Stomach (tissue), 8 donors: ENCODE measurements at regions not wholly inside any gene's neighbourhood (a gene's known extent, or its start where the extent isn't known, plus 50 kb on each side); places are given as distances from the start of the nearest gene placed in this dataset.

Experiments
- DNase-seq, 2 donors: peaks; one replicate each; pipeline versions ENCODE4 v3.0.0 to v3.0.0-alpha.2; 2013 to 2019
- H3K27ac ChIP-seq, 5 donors: fragments of 200-600 bp in 4 of 5; sonication (generic) in 4 of 5; one replicate each; pipeline ENCODE4 v1.5.1; 2013 to 2019; ENCODE audit warnings: mild to moderate bottlenecking in 1 of 5, moderate library complexity in 1 of 5
- H3K27me3 ChIP-seq, 3 donors: fragments of 200-600 bp; sonication (generic); one replicate each; pipeline ENCODE4 v1.5.1; 2017 to 2019; ENCODE audit warnings: mixed run types in 1 of 3
- H3K36me3 ChIP-seq, 4 donors: fragments of 200-600 bp; sonication (generic); 1 replicate in 3 of 4; 2 replicates in 1 of 4; pipeline ENCODE4 v1.5.1; 2016 to 2019
- H3K4me1 ChIP-seq, 4 donors: fragments of 200-600 bp; sonication (generic); one replicate each; pipeline ENCODE4 v1.5.1; 2016 to 2019
- H3K4me3 ChIP-seq, 4 donors: fragments of 200-600 bp; sonication (generic) in 3 of 4; one replicate each; pipeline ENCODE4 v1.5.1; 2016 to 2019; ENCODE audit warnings: mild to moderate bottlenecking in 1 of 4
- H3K9me3 ChIP-seq, 4 donors: fragments of 200-600 bp; sonication (generic); one replicate each; pipeline ENCODE4 v1.5.1; 2016 to 2019
- CTCF ChIP-seq, 7 experiments: fragments of 450-650 bp in 4 of 7; fragments of 200-600 bp in 3 of 7; sonication (generic) in 3 of 7; IDR thresholded peaks; one replicate each; pipeline ENCODE4 v1.5.1; 2016 to 2019; ENCODE audit warnings: antibody characterized with exemption in 7 of 7, control low read depth in 2 of 7, mild to moderate bottlenecking in 1 of 7
- EP300 ChIP-seq: sonication (generic); formaldehyde crosslinking; IDR thresholded peaks from one replicate; pipeline ENCODE4 v1.6.1; 2017; ENCODE audit warnings: antibody characterized with exemption
- POLR2A ChIP-seq, 4 donors: fragments of 450-650 bp; IDR thresholded peaks; one replicate each; pipeline ENCODE4 v1.6.1; 2016; ENCODE audit warnings: antibody characterized with exemption in 4 of 4, control low read depth in 2 of 4, mild to moderate bottlenecking in 1 of 4, moderate library complexity in 1 of 4
- POLR2AphosphoS5 ChIP-seq, 3 donors: sonication (generic); formaldehyde crosslinking; IDR thresholded peaks; one replicate each; pipeline ENCODE4 v1.6.1; 2016; ENCODE audit warnings: antibody characterized with exemption in 3 of 3
- WGBS, 5 donors: extraction: QIAGEN DNeasy Blood & Tissue Kit in 3 of 5; methylation state at CpG; one replicate each; pipeline versions ENCODE4 v1.1.5 to v1.1.7; 2013 to 2018; 5-methylcytosine and 5-hydroxymethylcytosine counted together
- intact Hi-C: fragments of 100-400 bp; cut with DNase I; formaldehyde crosslinking; loops from one replicate; pipeline ENCODE4 v1.15.1; 2023; ENCODE audit warnings: low total_unique reads
- donor health status: healthy with polysubstance abuse.
- donor health status: Bipolar disorder and iron deficiency.
- donor health status: healthy.

GRCh38 chr13:34087791-34088190 lies 269.8 kb downstream of the RFC3 start:
- 92 to 94% (median 93%) methylated on average over 4 of the region's 4 CpGs for WGBS, 5 donors
- Histone ChIP-seq H3K27ac (no peak overlapping the region), H3K27me3 (no peaks in the 10 kb centered on the region), H3K4me3 (no peak overlapping the region), H3K9me3 (peaks cover 0 to 12% (median 4%) of the 10 kb centered on the region in 4 donors), H3K36me3 (no peaks in the 10 kb centered on the region), H3K4me1 (no peaks in the 10 kb centered on the region)
- TF ChIP-seq POLR2A (IDR thresholded peaks at IDR 0.05) (no peak), POLR2AphosphoS5 (IDR thresholded peaks at IDR 0.05) (no peak), CTCF (IDR thresholded peaks at IDR 0.05) (no peak), EP300 (no peak)
- intact Hi-C loops = no loop called here
- DNase-seq = no peak

- intact Hi-C loops = no loop called here
- no peak for DNase-seq
- H3K27me3 ChIP-seq = no peaks in the 10 kb centered on the region
- TF ChIP-seq EP300 (no peak), POLR2AphosphoS5 (IDR thresholded peaks at IDR 0.05) (no peak)
- no peaks in the 10 kb centered on the region for H3K9me3 ChIP-seq
- WGBS, 5 donors = 51 to 62% (median 59%) methylated on average over 4 of the region's 4 CpGs
- no peak overlapping the region for H3K4me3 ChIP-seq
- H3K36me3 ChIP-seq = no peaks in the 10 kb centered on the region
- H3K27ac ChIP-seq = no peak overlapping the region
- no peaks in the 10 kb centered on the region for H3K4me1 ChIP-seq
Measured at GRCh38 chr13:34103854-34104253, 285.9 kb downstream of the RFC3 start.

- TF ChIP-seq CTCF (IDR thresholded peaks at IDR 0.05) (no peak), EP300 (no peak), POLR2AphosphoS5 (IDR thresholded peaks at IDR 0.05) (no peak), POLR2A (IDR thresholded peaks at IDR 0.05) (no peak)
- H3K36me3 ChIP-seq = no peaks in the 10 kb centered on the region
- intact Hi-C loops = no loop called here
- H3K27ac ChIP-seq = no peak overlapping the region
- H3K9me3 ChIP-seq = peaks cover 0 to 8% (median 5%) of the 10 kb centered on the region in 4 donors
- no peak for DNase-seq
- H3K27me3 ChIP-seq = no peaks in the 10 kb centered on the region
- 90 to 93% (median 91%) methylated on average over 4 of the region's 4 CpGs for WGBS, 5 donors
- H3K4me3 ChIP-seq = no peak overlapping the region
- H3K4me1 ChIP-seq = no peaks in the 10 kb centered on the region
Measured at GRCh38 chr13:34104853-34105252, 286.9 kb downstream of the RFC3 start.

GRCh38 chr13:34107806-34108205 lies 289.9 kb downstream of the RFC3 start:
- H3K4me1 ChIP-seq = no peaks in the 10 kb centered on the region
- no peak overlapping the region for H3K27ac ChIP-seq
- no peaks in the 10 kb centered on the region for H3K27me3 ChIP-seq
- H3K4me3 ChIP-seq = no peak overlapping the region
- H3K9me3 ChIP-seq = peaks cover 0 to 8% (median 5%) of the 10 kb centered on the region in 4 donors
- no peak for TF ChIP-seq EP300
- TF ChIP-seq POLR2AphosphoS5 (IDR thresholded peaks at IDR 0.05) = no peak
- no peak for TF ChIP-seq POLR2A (IDR thresholded peaks at IDR 0.05)
- TF ChIP-seq CTCF (IDR thresholded peaks at IDR 0.05) = no peak
- WGBS, 5 donors = 83 to 100% (median 86%) methylated on average over 1 of the region's 1 CpG
- H3K36me3 ChIP-seq = no peaks in the 10 kb centered on the region
- DNase-seq = no peak
- intact Hi-C loops = no loop called here

GRCh38 chr13:34108410-34108809 lies 290.5 kb downstream of the RFC3 start:
- WGBS, 5 donors = 90 to 95% (median 94%) methylated on average over 2 of the region's 2 CpGs
- no peak overlapping the region for H3K4me3 ChIP-seq
- no peak for DNase-seq
- no peak overlapping the region for H3K27ac ChIP-seq
- intact Hi-C loops = no loop called here
- H3K4me1 ChIP-seq = no peaks in the 10 kb centered on the region
- H3K36me3 ChIP-seq = no peaks in the 10 kb centered on the region
- H3K9me3 ChIP-seq = peaks cover 0 to 8% (median 5%) of the 10 kb centered on the region in 4 donors
- no peak for TF ChIP-seq POLR2AphosphoS5 (IDR thresholded peaks at IDR 0.05)
- no peak for TF ChIP-seq EP300
- TF ChIP-seq POLR2A (IDR thresholded peaks at IDR 0.05) = no peak
- no peak for TF ChIP-seq CTCF (IDR thresholded peaks at IDR 0.05)
- H3K27me3 ChIP-seq = no peaks in the 10 kb centered on the region
